ENCODE measurements at regions not wholly inside any gene's neighbourhood (a gene's known extent, or its start where the extent isn't known, plus 50 kb on each side); places are given as distances from the start of the nearest gene placed in this dataset.

DNA sequence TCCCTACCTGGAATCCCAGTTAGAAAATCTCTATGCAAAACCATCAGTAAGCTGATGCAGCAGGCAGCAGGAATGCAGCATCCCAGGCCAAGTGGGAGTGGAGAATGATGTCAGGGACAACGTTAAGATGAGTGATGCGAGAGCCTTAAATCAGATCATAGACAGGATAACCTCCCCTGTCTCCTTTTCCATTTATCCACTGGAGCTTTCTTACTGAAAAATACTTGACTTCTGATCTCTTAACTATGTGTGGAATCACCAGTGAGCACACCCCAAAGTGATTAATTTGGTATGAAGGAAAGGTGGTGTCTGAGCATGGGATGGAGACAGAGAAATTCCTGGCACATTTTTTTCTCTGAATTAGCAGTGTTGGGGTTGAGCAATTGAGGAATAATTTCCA lies 98.0 kb downstream of the RND3 start:
- POLR2A ChIA-PET = no interaction called here
- H3K4me2 ChIP-seq (ENCODE audit: insufficient read depth, low read length) = no peak overlapping the region
- H3K9me3 ChIP-seq (replicated peaks; ENCODE audit: control insufficient read depth, insufficient read depth, low read length) = no peaks in the 10 kb centered on the region
- H3K27ac ChIP-seq (ENCODE audit: insufficient read depth, low read depth, low read length) = no peak overlapping the region
- dilution Hi-C loops (cut with MboI; ENCODE audit: extremely low pct_ligation_motif_present, low sequenced_read_pairs) (no loop called here), intact Hi-C loops (cut with micrococcal nuclease) (no loop called here)
- H3K79me2 ChIP-seq (ENCODE audit: control insufficient read depth, insufficient read depth, low read length) = no peaks in the 10 kb centered on the region
- H3K9me1 ChIP-seq (replicated peaks; ENCODE audit: control insufficient read depth, extremely low read depth, insufficient read depth, low read length) = no peaks in the 10 kb centered on the region
- no peak overlapping the region for H3K4me3 ChIP-seq (replicated peaks in 1 of 3; ENCODE audit: insufficient read depth in 1 of 3, low read depth in 1 of 3, low read length in 3 of 3)
- H2AFZ ChIP-seq (ENCODE audit: low read depth, low read length) = no peak overlapping the region
- no TSS peak for BruUV-seq (replicated peaks)
- DNase-seq (ENCODE audit: low read depth, low spot score) = no peak
- no peaks in the 10 kb centered on the region for H3K27me3 ChIP-seq (ENCODE audit: control insufficient read depth in 2 of 2, insufficient read depth in 2 of 2, low read length in 2 of 2)
- CTCF ChIA-PET = no interaction called here
- H3K36me3 ChIP-seq (ENCODE audit: control insufficient read depth in 2 of 2, extremely low read depth in 1 of 2, insufficient read depth in 2 of 2, low read length in 2 of 2) = no peaks in the 10 kb centered on the region
- H3K4me1 ChIP-seq (ENCODE audit: control insufficient read depth, extremely low read depth, insufficient read depth, low read length) = peaks cover 5% of the 10 kb centered on the region
- no peak overlapping the region for H3K9ac ChIP-seq (replicated peaks; ENCODE audit: extremely low read depth, insufficient read depth, low read length)
- no peak for FAIRE-seq
- H4K20me1 ChIP-seq (replicated peaks; ENCODE audit: control insufficient read depth, extremely low read depth, insufficient read depth, low read length) = no peaks in the 10 kb centered on the region
- TF ChIP-seq POLR2AphosphoS5 (IDR thresholded peaks at IDR 0.05; ENCODE audit: insufficient read depth, low read depth, low read length) = no peak
- no peak for TF ChIP-seq GATA2 (IDR thresholded peaks at IDR 0.05; ENCODE audit: insufficient read depth, insufficient read length, low read depth, low read length)
- no peak for TF ChIP-seq MYC (IDR thresholded peaks at IDR 0.05; ENCODE audit: low read depth, low read length)
- TF ChIP-seq FOS (IDR thresholded peaks at IDR 0.05; ENCODE audit: borderline replicate concordance, insufficient read depth, low read length) = no peak
- TF ChIP-seq, protein P1, sequence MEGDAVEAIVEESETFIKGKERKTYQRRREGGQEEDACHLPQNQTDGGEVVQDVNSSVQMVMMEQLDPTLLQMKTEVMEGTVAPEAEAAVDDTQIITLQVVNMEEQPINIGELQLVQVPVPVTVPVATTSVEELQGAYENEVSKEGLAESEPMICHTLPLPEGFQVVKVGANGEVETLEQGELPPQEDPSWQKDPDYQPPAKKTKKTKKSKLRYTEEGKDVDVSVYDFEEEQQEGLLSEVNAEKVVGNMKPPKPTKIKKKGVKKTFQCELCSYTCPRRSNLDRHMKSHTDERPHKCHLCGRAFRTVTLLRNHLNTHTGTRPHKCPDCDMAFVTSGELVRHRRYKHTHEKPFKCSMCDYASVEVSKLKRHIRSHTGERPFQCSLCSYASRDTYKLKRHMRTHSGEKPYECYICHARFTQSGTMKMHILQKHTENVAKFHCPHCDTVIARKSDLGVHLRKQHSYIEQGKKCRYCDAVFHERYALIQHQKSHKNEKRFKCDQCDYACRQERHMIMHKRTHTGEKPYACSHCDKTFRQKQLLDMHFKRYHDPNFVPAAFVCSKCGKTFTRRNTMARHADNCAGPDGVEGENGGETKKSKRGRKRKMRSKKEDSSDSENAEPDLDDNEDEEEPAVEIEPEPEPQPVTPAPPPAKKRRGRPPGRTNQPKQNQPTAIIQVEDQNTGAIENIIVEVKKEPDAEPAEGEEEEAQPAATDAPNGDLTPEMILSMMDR (IDR thresholded peaks at IDR 0.05; ENCODE audit: extremely low read depth in 1 of 2, insufficient read depth in 1 of 2, low read depth in 1 of 2, low read length in 2 of 2) = no peak
- no peak for TF ChIP-seq JUN (IDR thresholded peaks at IDR 0.05; ENCODE audit: borderline replicate concordance, insufficient read depth, insufficient read length, low read depth)
- no peak for TF ChIP-seq EZH2 (IDR thresholded peaks at IDR 0.05; ENCODE audit: borderline replicate concordance, low read depth, low read length, severe bottlenecking)

- Histone ChIP-seq H3K36me3 (ENCODE audit: control insufficient read depth in 2 of 2, extremely low read depth in 1 of 2, insufficient read depth in 2 of 2, low read length in 2 of 2) (no peaks in the 10 kb centered on the region), H3K4me3 (replicated peaks in 1 of 3; ENCODE audit: insufficient read depth in 1 of 3, low read depth in 1 of 3, low read length in 3 of 3) (no peak overlapping the region), H3K4me2 (ENCODE audit: insufficient read depth, low read length) (no peak overlapping the region), H3K9me3 (replicated peaks; ENCODE audit: control insufficient read depth, insufficient read depth, low read length) (no peaks in the 10 kb centered on the region), H3K4me1 (ENCODE audit: control insufficient read depth, extremely low read depth, insufficient read depth, low read length) (peaks cover 5% of the 10 kb centered on the region), H3K27ac (ENCODE audit: insufficient read depth, low read depth, low read length) (no peak overlapping the region), H2AFZ (ENCODE audit: low read depth, low read length) (peak overlapping the region; percentile 15), H3K9ac (replicated peaks; ENCODE audit: extremely low read depth, insufficient read depth, low read length) (no peak overlapping the region), H3K27me3 (ENCODE audit: control insufficient read depth in 2 of 2, insufficient read depth in 2 of 2, low read length in 2 of 2) (no peaks in the 10 kb centered on the region), H3K9me1 (replicated peaks; ENCODE audit: control insufficient read depth, extremely low read depth, insufficient read depth, low read length) (no peaks in the 10 kb centered on the region), H3K79me2 (ENCODE audit: control insufficient read depth, insufficient read depth, low read length) (no peaks in the 10 kb centered on the region), H4K20me1 (replicated peaks; ENCODE audit: control insufficient read depth, extremely low read depth, insufficient read depth, low read length) (no peaks in the 10 kb centered on the region)
- DNase-seq (ENCODE audit: low read depth, low spot score) (no peak), FAIRE-seq (no peak)
- ChIA-PET CTCF (no interaction called here), POLR2A (no interaction called here)
- no peak for TF ChIP-seq FOS (IDR thresholded peaks at IDR 0.05; ENCODE audit: borderline replicate concordance, insufficient read depth, low read length)
- no peak for TF ChIP-seq POLR2A (IDR thresholded peaks at IDR 0.05; ENCODE audit: low read depth, low read length)
- TF ChIP-seq, protein P1 (IDR thresholded peaks at IDR 0.05; ENCODE audit: extremely low read depth in 1 of 2, insufficient read depth in 1 of 2, low read depth in 1 of 2, low read length in 2 of 2) = no peak
- no peak for TF ChIP-seq GATA2 (IDR thresholded peaks at IDR 0.05; ENCODE audit: insufficient read depth, insufficient read length, low read depth, low read length)
- TF ChIP-seq EZH2 (IDR thresholded peaks at IDR 0.05; ENCODE audit: borderline replicate concordance, low read depth, low read length, severe bottlenecking) = no peak
- TF ChIP-seq, protein P2, sequence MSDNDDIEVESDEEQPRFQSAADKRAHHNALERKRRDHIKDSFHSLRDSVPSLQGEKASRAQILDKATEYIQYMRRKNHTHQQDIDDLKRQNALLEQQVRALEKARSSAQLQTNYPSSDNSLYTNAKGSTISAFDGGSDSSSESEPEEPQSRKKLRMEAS (IDR thresholded peaks at IDR 0.05; ENCODE audit: insufficient read depth, insufficient read length) = no peak
- TF ChIP-seq MYC (IDR thresholded peaks at IDR 0.05; ENCODE audit: low read depth, low read length) = no peak
- TF ChIP-seq POLR2AphosphoS5 (IDR thresholded peaks at IDR 0.05; ENCODE audit: insufficient read depth, low read depth, low read length) = no peak
- no peak for TF ChIP-seq JUN (IDR thresholded peaks at IDR 0.05; ENCODE audit: borderline replicate concordance, insufficient read depth, insufficient read length, low read depth)
- BruUV-seq (replicated peaks) = no TSS peak
- intact Hi-C loops (cut with micrococcal nuclease) = no loop called here
- dilution Hi-C loops (cut with MboI; ENCODE audit: extremely low pct_ligation_motif_present, low sequenced_read_pairs) = no loop called here
Measured at GRCh38 chr2:150388289-150388625, 99.2 kb downstream of the RND3 start.
